Effector CD4-positive, alpha-beta T cell (primary cell): ENCODE measurements at regions not wholly inside any gene's neighbourhood (a gene's known extent, or its start where the extent isn't known, plus 50 kb on each side); places are given as distances from the start of the nearest gene placed in this dataset.
"Not testable (repeated sequence)": the region's sequence is repeated elsewhere in the genome, so short reads cannot be mapped to it uniquely, and the experiment has no call there.

Source experiments
- DNase-seq: peaks from one replicate; pipeline ENCODE4 v3.0.0-alpha.2; 2020

GRCh38 chr13:52929846-52930245 lies 81.4 kb upstream of the PCDH8 start:
- DNase-seq, result no peak

GRCh38 chr13:52926971-52927370 lies 78.5 kb upstream of the PCDH8 start:
- no peak for DNase-seq

DNA sequence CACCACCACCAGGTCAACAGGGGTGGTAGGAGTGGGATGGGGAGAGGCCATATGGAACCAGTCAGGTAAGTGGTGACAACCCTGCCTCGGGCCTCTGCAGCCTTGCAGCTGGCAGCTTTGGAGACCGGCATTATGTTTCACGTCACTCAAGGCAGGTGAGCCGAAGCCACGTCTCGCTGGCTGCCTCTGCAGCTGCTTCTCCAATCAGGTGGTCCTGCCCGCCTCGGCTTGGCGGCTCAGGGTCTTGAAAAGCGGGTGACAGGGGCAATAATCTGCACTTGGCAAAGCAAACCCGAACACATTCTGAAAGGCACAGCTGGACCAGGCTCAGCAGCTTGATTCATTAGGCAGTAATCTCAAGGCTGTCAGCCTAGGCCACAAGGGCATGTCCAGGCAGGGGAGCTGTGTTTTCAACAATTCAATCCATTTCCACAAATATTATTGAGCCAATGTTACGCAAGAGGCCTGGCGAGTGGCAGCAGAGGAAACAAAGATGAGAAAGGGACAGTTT lies 77.4 kb upstream of the PCDH8 start:
- no peak for DNase-seq

DNA sequence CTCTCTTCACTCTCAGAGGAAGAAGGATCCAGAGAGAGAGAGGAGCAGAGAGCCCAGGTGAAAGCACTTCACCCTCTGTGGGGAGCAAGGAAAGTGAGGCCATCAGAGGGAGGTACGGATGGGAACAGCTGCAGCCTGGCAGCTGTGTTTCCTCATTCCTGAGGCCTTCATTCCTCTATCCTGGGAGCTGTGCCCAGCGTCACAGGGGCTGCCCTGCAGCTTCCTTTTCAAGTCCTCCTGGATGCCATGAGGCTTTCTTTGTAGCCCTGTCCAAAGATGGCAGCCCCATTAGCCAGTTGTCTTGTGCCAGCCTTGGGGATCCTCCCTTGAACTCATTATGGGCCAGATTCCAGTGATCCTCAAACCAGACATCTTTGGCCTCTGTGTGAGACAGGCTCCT lies 76.8 kb upstream of the PCDH8 start:
- no peak for DNase-seq

DNA sequence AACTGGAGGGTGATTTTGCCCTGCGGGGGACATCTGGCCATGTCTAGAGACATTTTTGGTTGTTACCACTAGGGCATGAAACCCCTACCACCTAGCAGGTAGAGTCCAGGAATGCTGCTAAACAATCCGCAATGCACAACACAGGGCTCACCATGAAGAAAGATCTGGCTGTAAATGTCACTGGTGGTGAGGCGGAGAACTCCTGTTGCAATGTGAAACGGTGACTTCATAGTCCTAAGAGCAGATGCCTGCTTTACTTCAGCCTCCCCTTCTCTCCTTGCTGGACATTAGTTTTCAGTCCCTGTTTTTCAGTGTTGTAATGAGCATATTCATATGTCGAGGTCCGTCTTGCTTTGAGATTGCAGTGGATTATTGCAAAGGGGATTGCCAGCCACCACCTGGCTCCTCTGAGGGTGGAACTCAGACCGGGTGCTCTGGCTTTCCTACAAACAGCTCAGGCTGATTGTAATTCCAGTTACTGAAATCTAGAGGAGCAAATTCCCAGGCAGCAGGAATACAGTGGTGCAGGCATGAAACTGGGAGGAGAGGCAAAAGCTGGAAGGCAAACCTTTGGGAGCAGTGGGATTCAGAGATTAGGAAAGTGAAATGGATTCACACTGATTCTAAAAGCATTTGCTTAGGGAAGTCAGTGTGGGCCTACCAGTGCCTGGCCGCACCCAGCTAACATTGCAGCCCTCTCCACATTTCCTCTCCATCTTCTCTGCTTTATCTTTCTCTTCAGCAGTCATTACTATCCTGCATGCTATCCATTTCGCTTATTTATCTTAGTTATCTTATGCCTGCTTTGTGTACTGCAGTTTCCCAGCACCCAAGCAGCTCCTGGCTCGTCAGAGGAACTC lies 76.1 kb upstream of the PCDH8 start:
- no peak for DNase-seq

DNA sequence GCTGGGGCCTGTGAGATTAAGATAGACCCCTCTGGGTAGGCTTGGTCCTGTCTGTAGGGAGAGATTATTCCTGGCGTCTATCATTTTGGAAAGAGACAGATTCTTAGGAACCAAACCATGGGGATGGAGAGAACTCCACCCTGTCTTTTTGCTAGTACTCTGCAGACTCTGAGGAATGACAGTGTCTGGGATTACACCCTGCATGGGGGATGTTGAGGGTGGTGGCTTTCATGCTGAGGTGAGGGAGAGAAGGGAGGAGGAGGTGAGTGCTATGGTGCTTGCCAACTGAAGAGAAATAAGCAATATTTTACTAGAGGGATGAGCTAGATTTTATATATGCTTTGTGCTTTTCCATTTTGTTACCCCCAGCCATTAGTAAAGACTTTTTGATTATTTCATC lies 74.5 kb upstream of the PCDH8 start:
- no peak for DNase-seq

DNA sequence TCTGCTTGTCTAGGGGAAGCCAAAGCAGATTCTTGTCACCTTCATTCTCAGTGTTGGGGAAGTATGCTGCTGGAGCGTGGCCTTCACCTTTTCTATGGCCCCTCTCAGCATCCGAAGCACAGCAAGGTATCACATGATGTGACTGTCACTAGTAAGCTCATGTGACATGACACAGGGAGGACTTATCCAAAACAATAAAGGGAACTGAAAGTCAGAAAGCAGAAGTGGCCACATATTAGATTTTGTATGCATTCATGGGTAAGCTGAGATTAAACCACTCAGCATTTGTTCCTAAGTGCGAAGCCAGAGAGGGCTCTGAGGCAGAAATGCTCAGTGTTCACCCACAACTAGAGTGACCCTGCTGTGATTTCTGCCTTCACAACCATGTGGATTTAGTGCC lies 72.8 kb upstream of the PCDH8 start:
- no peak for DNase-seq

DNA sequence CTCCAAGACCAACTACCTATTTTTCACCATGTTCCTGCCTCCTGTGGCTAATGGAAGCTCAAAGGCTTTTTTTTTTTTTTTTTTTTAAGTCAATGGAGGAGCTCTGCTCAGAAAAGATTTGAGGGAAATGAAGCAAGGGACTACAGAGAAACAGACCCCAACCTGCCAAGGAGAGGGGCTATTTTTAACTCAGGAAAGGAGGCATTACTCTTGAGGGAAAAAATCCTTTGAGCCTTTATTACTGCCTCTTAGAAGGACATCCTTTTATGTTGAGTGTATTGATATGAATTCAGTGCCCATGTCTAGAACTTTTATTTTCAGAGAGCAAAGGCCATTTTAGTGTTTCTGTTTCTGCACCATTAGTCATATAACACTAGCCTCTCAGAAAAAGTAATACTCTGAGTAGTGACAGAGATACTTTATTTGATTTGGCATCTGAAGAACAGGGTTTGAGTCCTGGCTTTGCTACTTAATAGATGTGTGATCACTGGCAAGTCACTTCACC lies 68.1 kb upstream of the PCDH8 start:
- no peak for DNase-seq

- DNase-seq, result no peak
These were observed 62.9 kb upstream of the PCDH8 start for GRCh38 chr13:52911340-52911739.

DNA sequence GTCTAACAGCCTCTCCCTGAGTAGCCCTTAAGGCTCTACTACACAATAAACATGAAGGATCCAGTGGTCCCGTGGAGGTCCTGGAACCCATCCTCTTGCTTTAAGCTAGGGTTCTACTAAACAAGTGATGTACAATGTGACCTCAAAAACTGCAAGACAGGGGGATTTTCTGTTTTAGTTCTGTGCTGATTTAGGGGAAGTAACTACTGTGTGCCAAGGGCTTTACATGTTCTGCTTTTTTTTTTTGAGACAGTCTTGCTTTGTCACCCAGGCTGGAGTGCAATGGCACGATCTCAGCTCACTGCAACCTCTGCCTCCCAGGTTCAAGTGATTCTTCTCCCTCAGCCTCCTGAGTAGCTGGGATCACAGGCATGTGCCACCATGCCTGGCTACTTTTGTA lies 61.9 kb upstream of the PCDH8 start:
- not testable (repeated sequence) for DNase-seq

DNA sequence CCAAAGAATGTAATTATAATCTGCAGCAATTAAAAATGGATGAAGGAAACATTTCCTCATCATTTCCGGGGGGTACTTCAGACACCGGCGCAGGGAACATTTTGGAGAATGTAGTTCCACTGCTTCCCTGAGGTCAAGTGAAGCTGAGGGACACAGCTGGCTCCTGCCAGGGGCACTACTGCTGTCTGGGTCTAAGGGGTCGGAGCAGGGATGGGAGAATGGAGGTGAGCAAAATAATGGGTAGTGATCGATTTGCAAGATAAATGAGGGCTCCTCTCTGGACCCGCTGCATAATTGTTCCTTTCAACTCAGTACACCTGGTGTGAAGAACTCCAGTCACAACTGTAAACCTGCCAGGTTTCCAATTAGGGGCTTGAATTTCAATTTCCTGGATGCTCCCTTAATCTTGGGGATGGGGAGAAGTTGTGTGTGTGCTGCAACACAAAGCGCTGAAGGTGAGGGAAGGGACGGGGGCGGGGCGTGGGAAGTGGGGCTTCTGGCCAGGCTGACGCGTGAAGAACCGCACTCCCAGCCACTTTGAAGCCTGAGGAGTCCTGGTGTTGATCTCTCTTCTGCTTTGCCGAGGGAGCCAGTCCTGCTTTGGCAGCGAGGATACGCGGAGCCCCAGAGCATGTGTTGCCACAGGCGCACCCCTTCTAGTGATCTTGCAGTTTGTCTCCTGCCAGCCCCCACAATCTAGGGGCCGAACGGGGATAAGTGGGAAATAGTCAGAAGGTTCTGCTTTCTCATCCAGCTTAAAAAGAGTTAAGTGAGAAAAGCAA lies 57.9 kb upstream of the PCDH8 start:
- DNase-seq, result no peak

- DNase-seq, result no peak
These were observed 57.3 kb upstream of the PCDH8 start for GRCh38 chr13:52905701-52906100.

GRCh38 chr13:52903320-52903719 lies 54.9 kb upstream of the PCDH8 start:
- DNase-seq, result no peak

- DNase-seq, result no peak
These were observed 50.8 kb upstream of the PCDH8 start for GRCh38 chr13:52899206-52899605.
